ENCODE measurements at regions not wholly inside any gene's neighbourhood (a gene's known extent, or its start where the extent isn't known, plus 50 kb on each side); places are given as distances from the start of the nearest gene placed in this dataset.

DNA sequence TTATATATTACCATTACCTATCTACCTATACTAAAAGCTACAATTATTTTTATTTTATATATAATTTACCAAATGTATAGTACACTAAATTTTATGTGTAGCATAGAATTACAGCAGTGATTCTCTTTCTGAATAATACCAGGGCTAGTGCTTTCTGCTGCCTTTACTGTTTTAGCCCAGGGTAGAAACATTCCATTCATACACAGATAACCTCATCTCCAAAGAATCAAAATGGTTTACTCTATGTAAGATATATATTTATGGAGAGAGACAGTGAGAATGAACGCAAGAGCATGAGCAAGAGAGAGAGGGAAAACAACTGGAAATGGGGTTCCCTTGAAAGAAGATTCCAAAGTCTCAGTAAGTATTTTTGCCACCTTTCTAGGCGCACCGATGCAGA lies 56.3 kb upstream of the ATXN1 start:
- no peaks in the 10 kb centered on the region for H3K4me1 ChIP-seq (ENCODE audit: insufficient read depth)
- no peak overlapping the region for H3K27ac ChIP-seq (ENCODE audit: low read depth)
- no peak for DNase-seq (ENCODE audit: extremely low spot score)
- H3K36me3 ChIP-seq (ENCODE audit: insufficient read depth): no peaks in the 10 kb centered on the region
- H3K4me3 ChIP-seq (ENCODE audit: low read depth, low read length): no peak overlapping the region
- WGBS: 59% methylated on average over 3 of the region's 3 CpGs

DNA sequence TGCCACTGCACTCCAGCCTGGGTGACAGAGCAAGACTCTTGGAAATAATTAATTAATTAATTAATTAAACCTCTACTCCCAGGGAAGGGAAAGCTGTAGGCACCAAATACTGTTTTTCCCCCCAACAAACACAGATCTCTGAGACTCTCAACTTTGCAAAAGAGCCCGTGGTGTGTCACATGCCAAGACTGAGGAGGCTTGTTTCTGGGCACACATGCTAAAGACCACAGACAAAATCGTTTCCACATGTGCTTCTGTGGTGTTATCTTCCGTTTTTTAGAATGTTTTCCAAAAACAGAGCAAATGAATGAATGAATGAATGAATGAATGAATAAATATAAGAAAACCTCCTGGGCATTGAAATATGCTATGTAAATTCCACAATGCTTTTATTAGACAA lies 55.6 kb upstream of the ATXN1 start:
- no peak overlapping the region for H3K4me3 ChIP-seq (ENCODE audit: low read depth, low read length)
- no peaks in the 10 kb centered on the region for H3K36me3 ChIP-seq (ENCODE audit: insufficient read depth)
- 68% methylated on average over 3 of the region's 3 CpGs for WGBS
- H3K27ac ChIP-seq (ENCODE audit: low read depth): no peak overlapping the region
- no peak for DNase-seq (ENCODE audit: extremely low spot score)
- H3K4me1 ChIP-seq (ENCODE audit: insufficient read depth): no peaks in the 10 kb centered on the region

DNA sequence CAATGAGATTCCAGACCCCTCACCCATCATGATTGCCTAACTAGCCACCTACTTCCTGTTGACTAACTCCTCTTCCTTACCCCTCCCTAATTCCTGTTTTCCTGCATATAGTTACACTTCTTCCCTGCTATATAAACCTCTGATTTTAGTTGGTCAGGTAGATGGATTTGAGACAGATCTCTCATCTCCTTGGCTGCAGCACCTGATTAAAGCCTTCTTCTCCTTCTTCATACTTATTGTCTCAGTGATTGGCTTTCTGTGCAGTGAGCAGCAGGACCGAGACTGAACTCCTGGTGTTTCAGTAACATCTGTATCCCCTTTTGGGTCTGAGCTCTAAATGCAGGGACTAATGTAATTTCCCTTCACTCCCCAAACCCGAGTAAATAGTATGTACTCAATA lies 51.7 kb upstream of the ATXN1 start:
- WGBS: 90% methylated on average over 2 of the region's 2 CpGs

DNA sequence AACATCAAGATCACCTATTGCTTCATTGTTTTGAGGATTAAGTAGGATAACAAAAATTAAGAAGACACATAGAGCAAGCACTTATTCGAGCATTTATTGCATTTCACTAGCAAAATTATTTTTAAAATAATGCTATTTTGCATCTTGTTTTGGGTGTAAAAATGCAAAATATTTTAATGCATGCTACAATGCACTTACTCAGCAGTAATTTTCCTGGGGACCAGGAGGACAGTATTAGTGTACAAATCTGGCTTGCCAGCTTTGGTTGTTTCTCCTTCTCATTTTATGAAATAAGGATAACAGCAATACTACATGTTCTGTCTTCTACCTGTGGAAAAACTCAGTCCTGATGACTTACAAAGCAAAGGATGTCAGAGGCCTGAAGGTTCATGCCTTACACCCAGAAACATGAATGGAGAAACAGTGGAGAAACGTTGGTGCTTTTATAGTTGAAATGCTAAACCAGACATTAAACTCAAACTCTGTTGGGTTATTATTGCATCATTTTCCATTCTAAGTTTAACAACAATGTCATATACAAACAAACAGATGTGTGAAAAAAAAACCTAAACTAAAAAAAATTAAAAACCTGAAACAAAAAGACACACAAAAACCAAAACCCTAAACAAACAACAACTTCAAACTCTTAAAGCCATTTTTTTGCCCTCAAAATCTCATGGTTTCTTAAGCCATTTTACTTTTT lies 50.2 kb upstream of the ATXN1 start:
- no peak overlapping the region for H3K4me3 ChIP-seq (ENCODE audit: low read depth, low read length)
- no peaks in the 10 kb centered on the region for H3K4me1 ChIP-seq (ENCODE audit: insufficient read depth)
- no peaks in the 10 kb centered on the region for H3K36me3 ChIP-seq (ENCODE audit: insufficient read depth)
- no peak overlapping the region for H3K27ac ChIP-seq (ENCODE audit: low read depth)
- 82% methylated on average over 2 of the region's 2 CpGs for WGBS
- no peak for DNase-seq (ENCODE audit: extremely low spot score)

More for the DNA sequence above, 51.7 kb upstream of the ATXN1 start:
- Histone ChIP-seq H3K4me1 (ENCODE audit: insufficient read depth) (no peaks in the 10 kb centered on the region), H3K4me3 (ENCODE audit: low read depth, low read length) (no peak overlapping the region), H3K27ac (ENCODE audit: low read depth) (no peak overlapping the region), H3K36me3 (ENCODE audit: insufficient read depth) (no peaks in the 10 kb centered on the region)
- DNase-seq (ENCODE audit: extremely low spot score): no peak

All from urinary bladder (tissue), 3 donors.